Gastroesophageal sphincter (tissue), 4 donors: ENCODE measurements at regions not wholly inside any gene's neighbourhood (a gene's known extent, or its start where the extent isn't known, plus 50 kb on each side); places are given as distances from the start of the nearest gene placed in this dataset.

Source experiments
- ATAC-seq: fragments of 150-250 bp; one replicate; pipeline ENCODE4 v1.9.1; 2016; ENCODE audit warnings: mild to moderate bottlenecking, moderate library complexity
- H3K27ac ChIP-seq, 4 donors: fragments of 200-600 bp; sonication (generic) in 3 of 4; 1 replicate in 3 of 4; 2 replicates in 1 of 4; pipeline ENCODE4 v1.5.1; 2016 to 2019
- H3K27me3 ChIP-seq: fragments of 200-600 bp; sonication (generic); one replicate; pipeline ENCODE4 v1.5.1; 2019
- H3K36me3 ChIP-seq, 2 donors: fragments of 200-600 bp; sonication (generic); one replicate each; pipeline ENCODE4 v1.5.1; 2019; ENCODE audit warnings: control low read depth in 1 of 2
- H3K4me1 ChIP-seq, 3 donors: fragments of 200-600 bp; sonication (generic); 1 replicate in 2 of 3; 2 replicates in 1 of 3; pipeline ENCODE4 v1.5.1; 2016 to 2019; ENCODE audit warnings: control low read depth in 2 of 3
- H3K4me3 ChIP-seq, 2 donors: fragments of 200-600 bp; sonication (generic); one replicate each; pipeline ENCODE4 v1.5.1; 2019; ENCODE audit warnings: mild to moderate bottlenecking in 1 of 2, moderate library complexity in 1 of 2
- H3K9me3 ChIP-seq, 3 donors: fragments of 200-600 bp; sonication (generic); one replicate each; pipeline ENCODE4 v1.5.1; 2017 to 2019; ENCODE audit warnings: control low read depth in 2 of 3
- EP300 ChIP-seq: sonication (generic); formaldehyde crosslinking; IDR thresholded peaks from one replicate; pipeline ENCODE4 v1.6.1; 2017; ENCODE audit warnings: antibody characterized with exemption, mild to moderate bottlenecking
- POLR2A ChIP-seq, 2 donors: fragments of 450-650 bp; IDR thresholded peaks; one replicate each; pipeline ENCODE4 v1.6.1; 2017; ENCODE audit warnings: antibody characterized with exemption in 2 of 2, mild to moderate bottlenecking in 2 of 2, moderate library complexity in 1 of 2
- POLR2AphosphoS5 ChIP-seq: sonication (generic); formaldehyde crosslinking; IDR thresholded peaks from one replicate; pipeline ENCODE4 v1.6.1; 2017; ENCODE audit warnings: antibody characterized with exemption
- WGBS, 2 donors: methylation state at CpG; one replicate each; pipeline ENCODE4 v1.1.5; 2018; ENCODE audit warnings: low coverage in 1 of 2; 5-methylcytosine and 5-hydroxymethylcytosine counted together
- TF ChIP-seq, protein P1 (sequence below), 4 experiments: fragments of 200-600 bp in 2 of 4; fragments of 450-650 bp in 2 of 4; sonication (generic) in 1 of 4; IDR thresholded peaks; one replicate each; pipeline ENCODE4 v1.5.1; 2017 to 2019; ENCODE audit warnings: antibody characterized with exemption in 4 of 4, mild to moderate bottlenecking in 2 of 4, moderate library complexity in 2 of 4

DNA sequence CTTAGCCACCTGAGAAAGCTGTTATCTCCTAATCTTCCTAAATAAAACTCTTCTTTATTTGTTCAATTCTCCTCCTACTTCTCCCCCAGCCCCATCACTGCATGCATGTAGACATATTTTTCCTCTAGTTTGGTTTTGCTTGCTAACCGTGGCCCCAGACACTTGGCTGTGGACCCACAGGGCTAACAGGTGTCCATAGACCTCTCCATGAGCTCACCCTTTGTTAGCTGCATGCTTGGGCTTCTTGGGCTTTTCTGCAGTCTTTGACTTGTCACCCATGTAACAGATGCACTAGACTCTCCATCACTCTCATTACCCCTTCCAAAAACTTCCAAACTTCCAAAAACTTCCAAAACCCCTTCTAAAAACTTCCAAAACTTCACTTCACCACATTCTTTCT, 59.2 kb upstream of the PLEKHA5 start:
- Histone ChIP-seq H3K4me3 (no peak overlapping the region), H3K4me1 (peaks cover 0 to 15% (median 0%) of the 10 kb centered on the region in 3 donors), H3K27ac (no peak overlapping the region), H3K9me3 (no peaks in the 10 kb centered on the region), H3K27me3 (no peaks in the 10 kb centered on the region), H3K36me3 (no peaks in the 10 kb centered on the region)
- ATAC-seq: no peak
- WGBS, 2 donors: 90 to 100% methylated on average over 1 of the region's 1 CpG
- no peak for TF ChIP-seq EP300

DNA sequence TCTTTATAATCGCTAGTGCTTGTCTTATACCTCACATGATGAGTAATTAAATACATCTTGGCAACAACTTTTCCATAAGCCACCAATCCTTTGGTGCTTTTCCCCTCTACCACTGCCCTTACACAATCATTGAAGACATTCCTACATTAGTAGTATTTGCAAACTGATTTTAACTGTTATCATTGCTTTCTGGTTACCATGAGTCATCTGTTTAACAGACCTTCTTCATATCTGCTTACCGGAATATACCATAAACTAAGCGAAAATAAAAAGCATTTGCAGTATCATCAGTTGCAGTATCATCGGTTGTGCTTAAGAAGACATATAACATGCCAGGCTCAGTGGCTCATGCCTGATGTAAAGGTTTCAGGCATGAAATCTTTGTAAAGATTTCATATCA, 54.8 kb upstream of the PLEKHA5 start:
- Histone ChIP-seq H3K9me3 (no peaks in the 10 kb centered on the region), H3K4me3 (no peak overlapping the region), H3K36me3 (no peaks in the 10 kb centered on the region), H3K27me3 (no peaks in the 10 kb centered on the region), H3K4me1 (no peaks in the 10 kb centered on the region), H3K27ac (no peak overlapping the region)
- no peak for TF ChIP-seq POLR2A (IDR thresholded peaks at IDR 0.05)
- no peak for TF ChIP-seq EP300
- TF ChIP-seq, protein P1, sequence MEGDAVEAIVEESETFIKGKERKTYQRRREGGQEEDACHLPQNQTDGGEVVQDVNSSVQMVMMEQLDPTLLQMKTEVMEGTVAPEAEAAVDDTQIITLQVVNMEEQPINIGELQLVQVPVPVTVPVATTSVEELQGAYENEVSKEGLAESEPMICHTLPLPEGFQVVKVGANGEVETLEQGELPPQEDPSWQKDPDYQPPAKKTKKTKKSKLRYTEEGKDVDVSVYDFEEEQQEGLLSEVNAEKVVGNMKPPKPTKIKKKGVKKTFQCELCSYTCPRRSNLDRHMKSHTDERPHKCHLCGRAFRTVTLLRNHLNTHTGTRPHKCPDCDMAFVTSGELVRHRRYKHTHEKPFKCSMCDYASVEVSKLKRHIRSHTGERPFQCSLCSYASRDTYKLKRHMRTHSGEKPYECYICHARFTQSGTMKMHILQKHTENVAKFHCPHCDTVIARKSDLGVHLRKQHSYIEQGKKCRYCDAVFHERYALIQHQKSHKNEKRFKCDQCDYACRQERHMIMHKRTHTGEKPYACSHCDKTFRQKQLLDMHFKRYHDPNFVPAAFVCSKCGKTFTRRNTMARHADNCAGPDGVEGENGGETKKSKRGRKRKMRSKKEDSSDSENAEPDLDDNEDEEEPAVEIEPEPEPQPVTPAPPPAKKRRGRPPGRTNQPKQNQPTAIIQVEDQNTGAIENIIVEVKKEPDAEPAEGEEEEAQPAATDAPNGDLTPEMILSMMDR (IDR thresholded peaks at IDR 0.05): no peak
- TF ChIP-seq POLR2AphosphoS5: no peak
- 66 to 86% methylated on average over 4 of the region's 4 CpGs for WGBS, 2 donors
- ATAC-seq: no peak

DNA sequence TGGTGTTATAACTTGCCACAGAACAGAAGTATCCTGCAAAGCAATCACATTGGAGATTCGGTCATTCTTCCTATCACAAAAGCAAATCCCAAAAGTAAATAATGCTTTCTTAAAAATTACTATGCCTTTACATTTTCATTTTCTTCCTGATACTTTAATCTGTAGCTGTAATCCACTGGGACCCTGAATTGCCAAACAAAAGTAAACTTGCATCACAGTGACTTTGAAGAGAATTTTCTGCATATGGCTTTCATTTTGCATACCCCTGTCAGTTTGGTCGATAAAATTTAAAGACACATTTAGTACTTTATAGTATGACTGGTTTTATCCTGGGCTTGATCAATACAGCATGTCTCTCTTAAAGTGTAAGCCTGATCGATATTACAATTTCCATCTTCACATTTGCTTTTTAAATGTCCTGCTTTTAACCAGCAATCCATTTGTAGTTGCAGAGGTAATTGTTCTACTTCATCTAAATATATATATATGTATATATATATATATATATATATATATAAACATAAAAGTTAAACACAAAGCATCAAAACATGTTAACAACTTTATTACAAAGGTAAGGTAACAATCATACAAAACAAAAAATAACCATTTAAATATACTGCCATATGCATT, 53.7 kb upstream of the PLEKHA5 start:
- Histone ChIP-seq H3K4me1 (no peaks in the 10 kb centered on the region), H3K9me3 (no peaks in the 10 kb centered on the region), H3K36me3 (no peaks in the 10 kb centered on the region), H3K27me3 (no peaks in the 10 kb centered on the region), H3K27ac (no peak overlapping the region), H3K4me3 (no peak overlapping the region)
- no peak for ATAC-seq
- TF ChIP-seq EP300 (no peak), POLR2AphosphoS5 (no peak), POLR2A (IDR thresholded peaks at IDR 0.05) (no peak)
- TF ChIP-seq, protein P1 (IDR thresholded peaks at IDR 0.05): no peak
- 81 to 95% methylated on average over 3 of the region's 3 CpGs for WGBS, 2 donors
